ENCODE measurements at regions not wholly inside any gene's neighbourhood (a gene's known extent, or its start where the extent isn't known, plus 50 kb on each side); places are given as distances from the start of the nearest gene placed in this dataset.

DNA sequence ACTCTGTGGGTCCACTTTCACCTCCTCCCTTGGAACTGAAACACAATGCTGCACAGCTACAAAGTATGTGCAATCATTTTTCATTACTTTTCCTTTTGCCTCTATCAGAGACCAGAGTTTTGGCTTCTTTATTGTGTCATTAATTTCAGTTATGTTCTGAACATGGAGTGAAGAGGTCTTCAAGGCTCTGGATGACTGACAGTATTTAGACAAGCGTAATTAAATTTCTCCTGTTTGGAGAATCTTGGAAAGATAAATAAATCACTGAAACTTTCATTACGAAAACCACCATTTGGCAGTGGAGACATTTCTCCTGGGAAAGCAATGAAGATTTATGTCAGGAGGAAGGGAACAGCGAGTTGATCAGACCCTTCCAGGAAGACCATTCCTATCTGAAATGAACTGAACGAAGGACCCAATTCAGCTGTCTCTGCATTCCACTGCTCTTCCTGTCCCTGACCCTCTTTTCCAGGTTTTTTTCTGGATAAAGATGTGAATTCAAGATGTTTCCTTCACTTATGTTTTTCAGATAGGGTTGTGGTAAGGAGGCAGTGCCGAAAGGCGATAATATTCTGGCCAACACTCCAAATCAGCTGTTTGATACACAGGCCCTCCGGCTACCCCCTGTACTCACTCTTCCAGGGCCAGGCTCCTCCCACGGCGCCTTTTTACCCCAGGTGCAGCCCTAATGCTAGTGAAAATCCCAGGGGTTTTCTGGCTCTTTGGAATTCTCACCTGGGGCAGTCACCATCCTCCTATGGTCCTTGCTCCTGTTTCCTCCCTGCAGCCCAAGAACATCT is 77.2 kb upstream of the OSMR start:
- DNase-seq (ENCODE audit: low spot score), result no peak
- TF ChIP-seq, protein P1, sequence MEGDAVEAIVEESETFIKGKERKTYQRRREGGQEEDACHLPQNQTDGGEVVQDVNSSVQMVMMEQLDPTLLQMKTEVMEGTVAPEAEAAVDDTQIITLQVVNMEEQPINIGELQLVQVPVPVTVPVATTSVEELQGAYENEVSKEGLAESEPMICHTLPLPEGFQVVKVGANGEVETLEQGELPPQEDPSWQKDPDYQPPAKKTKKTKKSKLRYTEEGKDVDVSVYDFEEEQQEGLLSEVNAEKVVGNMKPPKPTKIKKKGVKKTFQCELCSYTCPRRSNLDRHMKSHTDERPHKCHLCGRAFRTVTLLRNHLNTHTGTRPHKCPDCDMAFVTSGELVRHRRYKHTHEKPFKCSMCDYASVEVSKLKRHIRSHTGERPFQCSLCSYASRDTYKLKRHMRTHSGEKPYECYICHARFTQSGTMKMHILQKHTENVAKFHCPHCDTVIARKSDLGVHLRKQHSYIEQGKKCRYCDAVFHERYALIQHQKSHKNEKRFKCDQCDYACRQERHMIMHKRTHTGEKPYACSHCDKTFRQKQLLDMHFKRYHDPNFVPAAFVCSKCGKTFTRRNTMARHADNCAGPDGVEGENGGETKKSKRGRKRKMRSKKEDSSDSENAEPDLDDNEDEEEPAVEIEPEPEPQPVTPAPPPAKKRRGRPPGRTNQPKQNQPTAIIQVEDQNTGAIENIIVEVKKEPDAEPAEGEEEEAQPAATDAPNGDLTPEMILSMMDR (IDR thresholded peaks at IDR 0.05; ENCODE audit: unreplicated experiment), result no peak
- H3K4me1 Mint-ChIP-seq (ENCODE audit: unreplicated experiment), result no peaks in the 10 kb centered on the region
- H3K9me3 Mint-ChIP-seq (ENCODE audit: unreplicated experiment), result no peaks in the 10 kb centered on the region
- no peak overlapping the region for H3K4me3 Mint-ChIP-seq (ENCODE audit: unreplicated experiment)
- no peak overlapping the region for H3K27ac Mint-ChIP-seq (ENCODE audit: unreplicated experiment)
- H3K36me3 Mint-ChIP-seq (ENCODE audit: low read depth, unreplicated experiment), result no peaks in the 10 kb centered on the region
- no peaks in the 10 kb centered on the region for H3K27me3 Mint-ChIP-seq (ENCODE audit: unreplicated experiment)

DNA sequence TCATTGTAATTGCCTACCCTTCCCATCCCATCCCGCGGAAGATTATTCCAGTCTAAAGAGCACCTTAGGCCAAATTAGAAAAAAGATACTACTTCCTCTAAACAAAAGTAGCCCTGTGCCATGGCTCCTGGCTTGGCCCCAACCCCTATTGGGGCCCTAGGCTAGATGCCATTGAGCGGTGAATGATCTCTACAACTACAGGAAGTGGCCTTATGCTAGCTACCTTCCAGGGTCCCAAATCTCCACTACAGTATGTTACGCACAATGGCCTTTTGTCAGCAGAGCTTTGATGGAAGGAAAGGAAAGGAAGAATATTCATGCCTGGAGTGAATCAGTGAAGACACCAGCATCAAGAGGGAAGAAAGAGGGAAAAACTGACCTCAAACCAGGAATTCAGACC is 73.3 kb upstream of the OSMR start:
- no peaks in the 10 kb centered on the region for H3K36me3 Mint-ChIP-seq (ENCODE audit: low read depth, unreplicated experiment)
- TF ChIP-seq, protein P1 (IDR thresholded peaks at IDR 0.05; ENCODE audit: unreplicated experiment), result no peak
- H3K27ac Mint-ChIP-seq (ENCODE audit: unreplicated experiment), result no peak overlapping the region
- no peak overlapping the region for H3K4me3 Mint-ChIP-seq (ENCODE audit: unreplicated experiment)
- no peak for DNase-seq (ENCODE audit: low spot score)
- H3K9me3 Mint-ChIP-seq (ENCODE audit: unreplicated experiment), result no peaks in the 10 kb centered on the region
- no peaks in the 10 kb centered on the region for H3K4me1 Mint-ChIP-seq (ENCODE audit: unreplicated experiment)
- H3K27me3 Mint-ChIP-seq (ENCODE audit: unreplicated experiment), result no peaks in the 10 kb centered on the region

DNA sequence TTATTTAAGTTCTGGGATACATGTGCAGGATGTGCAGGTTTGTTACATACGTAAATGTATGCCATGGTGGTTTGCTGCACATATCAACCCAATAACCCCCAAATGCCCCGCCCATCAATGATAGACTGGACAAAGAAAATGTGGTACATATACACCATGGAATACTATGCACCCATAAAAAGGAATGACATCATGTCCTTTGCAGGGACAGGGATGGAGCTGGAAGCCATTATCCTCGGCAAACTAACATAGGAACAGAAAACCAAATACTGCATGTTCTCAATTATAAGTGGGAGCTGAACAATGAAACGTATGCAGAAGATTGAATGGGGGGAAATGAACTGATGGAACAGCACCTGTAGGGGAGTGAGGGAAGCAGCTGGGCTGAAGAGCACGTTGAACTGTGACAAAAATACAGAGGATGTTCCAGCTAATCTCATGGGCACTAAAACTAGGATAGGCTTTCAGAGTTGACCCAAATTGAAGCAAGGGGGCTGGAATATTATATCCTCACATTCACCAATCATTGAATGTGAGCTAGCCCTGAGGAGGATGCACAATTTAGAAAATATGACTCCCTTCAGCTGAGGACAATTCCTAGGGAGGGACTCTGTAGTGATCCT is 70.5 kb upstream of the OSMR start:
- Mint-ChIP-seq H3K9me3 (ENCODE audit: unreplicated experiment) (no peaks in the 10 kb centered on the region), H3K36me3 (ENCODE audit: low read depth, unreplicated experiment) (no peaks in the 10 kb centered on the region), H3K4me3 (ENCODE audit: unreplicated experiment) (no peak overlapping the region), H3K4me1 (ENCODE audit: unreplicated experiment) (no peaks in the 10 kb centered on the region), H3K27ac (ENCODE audit: unreplicated experiment) (no peak overlapping the region), H3K27me3 (ENCODE audit: unreplicated experiment) (no peaks in the 10 kb centered on the region)
- TF ChIP-seq, protein P1 (IDR thresholded peaks at IDR 0.05; ENCODE audit: unreplicated experiment), result no peak
- DNase-seq (ENCODE audit: low spot score), result no peak

DNA sequence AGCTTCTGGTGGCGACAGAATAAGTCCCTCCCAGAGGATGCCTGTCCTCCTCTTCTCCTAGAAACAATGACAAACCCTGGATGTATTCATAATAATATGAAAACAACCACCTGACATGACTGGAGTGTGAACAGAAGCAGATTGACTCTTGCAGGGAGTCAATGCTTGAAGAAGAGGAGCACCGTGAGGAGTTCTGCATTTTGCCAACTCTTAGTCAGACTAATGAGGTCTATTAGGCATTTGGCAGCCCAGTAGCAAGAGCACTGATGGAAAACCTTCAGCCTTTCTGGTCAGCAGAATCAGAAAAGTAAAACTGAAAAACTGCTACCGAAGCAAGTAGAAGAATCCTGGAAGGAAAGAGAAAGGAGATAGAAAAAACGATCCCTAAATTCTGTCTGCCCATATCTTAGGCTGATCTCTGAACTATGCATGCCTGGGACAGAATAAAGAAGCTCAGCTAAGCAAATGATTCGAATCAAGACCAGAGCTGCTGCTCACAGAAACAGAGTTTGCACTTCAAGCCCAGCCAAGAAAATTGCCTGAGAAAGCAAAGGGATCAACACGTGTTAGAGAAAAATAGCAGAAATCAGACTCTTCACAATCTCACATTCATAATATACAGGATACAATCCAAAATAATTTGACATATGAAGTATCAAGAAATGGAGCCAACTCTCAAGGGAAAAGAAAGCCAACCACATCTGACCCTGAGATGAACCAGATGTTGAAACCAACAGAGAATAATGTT is 69.5 kb upstream of the OSMR start:
- TF ChIP-seq, protein P1 (IDR thresholded peaks at IDR 0.05; ENCODE audit: unreplicated experiment), result no peak
- Mint-ChIP-seq H3K9me3 (ENCODE audit: unreplicated experiment) (no peaks in the 10 kb centered on the region), H3K36me3 (ENCODE audit: low read depth, unreplicated experiment) (no peaks in the 10 kb centered on the region), H3K27me3 (ENCODE audit: unreplicated experiment) (no peaks in the 10 kb centered on the region), H3K4me1 (ENCODE audit: unreplicated experiment) (no peaks in the 10 kb centered on the region), H3K27ac (ENCODE audit: unreplicated experiment) (no peak overlapping the region), H3K4me3 (ENCODE audit: unreplicated experiment) (no peak overlapping the region)
- no peak for DNase-seq (ENCODE audit: low spot score)

All from endothelial cell (in vitro differentiated cells).